ENCODE measurements at regions not wholly inside any gene's neighbourhood (a gene's known extent, or its start where the extent isn't known, plus 50 kb on each side); places are given as distances from the start of the nearest gene placed in this dataset.

DNA sequence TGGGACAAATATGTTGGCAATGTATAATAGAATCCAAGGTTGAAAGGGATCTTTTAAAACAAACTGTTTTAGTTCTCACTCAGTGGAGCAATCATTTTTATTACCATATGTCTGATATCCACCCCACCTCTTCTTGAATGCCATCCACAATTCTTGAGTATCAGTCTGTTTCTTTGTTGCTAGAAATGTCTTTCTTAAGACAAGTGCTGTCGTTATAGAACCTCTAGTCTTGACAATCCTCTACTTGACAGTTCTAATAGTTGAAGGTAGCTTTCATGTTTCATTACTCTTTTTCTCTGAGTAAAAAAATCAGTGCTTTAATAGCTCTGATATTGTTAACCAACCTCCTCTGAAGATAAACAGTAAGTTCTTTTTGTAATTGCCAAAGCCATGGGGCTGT is 737.9 kb downstream of the MECOM start:
- no peak overlapping the region for H3K4me2 ChIP-seq (ENCODE audit: insufficient read depth, low read length)
- H3K9me3 ChIP-seq (ENCODE audit: insufficient read depth, low read length, severe bottlenecking): no peaks in the 10 kb centered on the region
- H3K4me3 ChIP-seq (ENCODE audit: low read depth in 1 of 2, low read length in 2 of 2): no peak overlapping the region
- H4K20me1 ChIP-seq (ENCODE audit: insufficient read depth, low read length): no peaks in the 10 kb centered on the region
- H3K27me3 ChIP-seq (ENCODE audit: insufficient read depth, low read length, poor library complexity): no peaks in the 10 kb centered on the region
- DNase-seq: no peak
- H3K36me3 ChIP-seq (ENCODE audit: insufficient read depth, low read length): no peaks in the 10 kb centered on the region
- TF ChIP-seq EZH2 (IDR thresholded peaks at IDR 0.05; ENCODE audit: borderline replicate concordance, low read depth, low read length, severe bottlenecking): no peak
- TF ChIP-seq, protein P1, sequence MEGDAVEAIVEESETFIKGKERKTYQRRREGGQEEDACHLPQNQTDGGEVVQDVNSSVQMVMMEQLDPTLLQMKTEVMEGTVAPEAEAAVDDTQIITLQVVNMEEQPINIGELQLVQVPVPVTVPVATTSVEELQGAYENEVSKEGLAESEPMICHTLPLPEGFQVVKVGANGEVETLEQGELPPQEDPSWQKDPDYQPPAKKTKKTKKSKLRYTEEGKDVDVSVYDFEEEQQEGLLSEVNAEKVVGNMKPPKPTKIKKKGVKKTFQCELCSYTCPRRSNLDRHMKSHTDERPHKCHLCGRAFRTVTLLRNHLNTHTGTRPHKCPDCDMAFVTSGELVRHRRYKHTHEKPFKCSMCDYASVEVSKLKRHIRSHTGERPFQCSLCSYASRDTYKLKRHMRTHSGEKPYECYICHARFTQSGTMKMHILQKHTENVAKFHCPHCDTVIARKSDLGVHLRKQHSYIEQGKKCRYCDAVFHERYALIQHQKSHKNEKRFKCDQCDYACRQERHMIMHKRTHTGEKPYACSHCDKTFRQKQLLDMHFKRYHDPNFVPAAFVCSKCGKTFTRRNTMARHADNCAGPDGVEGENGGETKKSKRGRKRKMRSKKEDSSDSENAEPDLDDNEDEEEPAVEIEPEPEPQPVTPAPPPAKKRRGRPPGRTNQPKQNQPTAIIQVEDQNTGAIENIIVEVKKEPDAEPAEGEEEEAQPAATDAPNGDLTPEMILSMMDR (IDR thresholded peaks at IDR 0.05; ENCODE audit: borderline replicate concordance, extremely low read depth, low read length, poor library complexity, severe bottlenecking): no peak
- no peak overlapping the region for H3K9ac ChIP-seq (ENCODE audit: low read depth, low read length)
- no peak overlapping the region for H3K27ac ChIP-seq (ENCODE audit: low read length)
- no peaks in the 10 kb centered on the region for H3K79me2 ChIP-seq (ENCODE audit: insufficient read depth, low read length)
- no peak overlapping the region for H2AFZ ChIP-seq (ENCODE audit: low read depth, low read length)
- H3K4me1 ChIP-seq (ENCODE audit: insufficient read depth, low read length): no peaks in the 10 kb centered on the region
- ATAC-seq (ENCODE audit: insufficient read depth, low read depth): no peak

DNA sequence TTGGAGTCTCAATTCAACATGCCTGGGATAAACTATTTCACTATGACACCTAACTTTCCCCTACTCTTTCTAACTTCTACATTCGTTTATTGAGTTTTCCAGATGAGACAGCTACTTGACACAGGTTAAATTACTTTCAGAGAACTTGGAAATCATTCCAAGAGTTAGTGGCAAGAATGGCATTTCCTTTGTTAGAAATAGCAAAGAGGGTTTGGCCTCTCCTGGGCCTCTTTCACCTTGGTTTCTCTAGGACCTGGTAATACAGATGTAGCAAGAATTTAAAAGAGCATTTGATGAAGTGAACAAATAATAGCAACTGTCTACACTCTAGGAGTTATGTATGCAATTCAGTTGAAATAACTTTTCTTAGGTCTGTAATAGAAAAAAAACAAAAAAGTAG is 748.9 kb downstream of the MECOM start:
- no peaks in the 10 kb centered on the region for H3K9me3 ChIP-seq (ENCODE audit: insufficient read depth, low read length, severe bottlenecking)
- DNase-seq (no peak), ATAC-seq (ENCODE audit: insufficient read depth, low read depth) (no peak)
- H3K79me2 ChIP-seq (ENCODE audit: insufficient read depth, low read length): no peaks in the 10 kb centered on the region
- H3K4me2 ChIP-seq (ENCODE audit: insufficient read depth, low read length): no peak overlapping the region
- H3K4me3 ChIP-seq (ENCODE audit: low read depth in 1 of 2, low read length in 2 of 2): no peak overlapping the region
- no peaks in the 10 kb centered on the region for H3K4me1 ChIP-seq (ENCODE audit: insufficient read depth, low read length)
- H2AFZ ChIP-seq (ENCODE audit: low read depth, low read length): no peak overlapping the region
- H4K20me1 ChIP-seq (ENCODE audit: insufficient read depth, low read length): no peaks in the 10 kb centered on the region
- H3K27ac ChIP-seq (ENCODE audit: low read length): no peak overlapping the region
- H3K9ac ChIP-seq (ENCODE audit: low read depth, low read length): no peak overlapping the region
- H3K27me3 ChIP-seq (ENCODE audit: insufficient read depth, low read length, poor library complexity): no peaks in the 10 kb centered on the region
- TF ChIP-seq, protein P1 (IDR thresholded peaks at IDR 0.05; ENCODE audit: borderline replicate concordance, extremely low read depth, low read length, poor library complexity, severe bottlenecking): no peak
- TF ChIP-seq EZH2 (IDR thresholded peaks at IDR 0.05; ENCODE audit: borderline replicate concordance, low read depth, low read length, severe bottlenecking): no peak
- no peaks in the 10 kb centered on the region for H3K36me3 ChIP-seq (ENCODE audit: insufficient read depth, low read length)

DNA sequence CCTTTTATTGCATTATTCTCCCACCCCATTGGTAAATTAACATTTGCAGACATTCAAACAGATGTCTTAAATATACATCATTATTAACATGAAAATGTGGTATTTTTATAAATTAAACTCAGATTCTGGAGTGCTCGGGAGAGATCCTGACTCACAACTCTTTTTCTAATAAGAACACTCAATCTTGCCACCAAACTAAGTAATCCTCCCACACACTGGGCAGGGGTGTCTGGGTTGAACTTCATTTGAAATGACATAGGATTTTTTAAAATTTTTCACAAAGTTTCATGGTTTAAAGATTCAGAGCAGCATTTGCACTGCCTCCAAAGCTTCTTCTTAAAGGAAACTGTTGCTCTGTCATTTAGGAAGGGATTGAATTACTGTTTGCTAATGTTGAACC is 754.3 kb downstream of the MECOM start:
- no peaks in the 10 kb centered on the region for H3K9me3 ChIP-seq (ENCODE audit: insufficient read depth, low read length, severe bottlenecking)
- no peaks in the 10 kb centered on the region for H3K27me3 ChIP-seq (ENCODE audit: insufficient read depth, low read length, poor library complexity)
- no peak for DNase-seq
- no peaks in the 10 kb centered on the region for H4K20me1 ChIP-seq (ENCODE audit: insufficient read depth, low read length)
- H2AFZ ChIP-seq (ENCODE audit: low read depth, low read length): no peak overlapping the region
- no peaks in the 10 kb centered on the region for H3K4me1 ChIP-seq (ENCODE audit: insufficient read depth, low read length)
- H3K36me3 ChIP-seq (ENCODE audit: insufficient read depth, low read length): no peaks in the 10 kb centered on the region
- H3K4me3 ChIP-seq (ENCODE audit: low read depth in 1 of 2, low read length in 2 of 2): no peak overlapping the region
- no peak overlapping the region for H3K4me2 ChIP-seq (ENCODE audit: insufficient read depth, low read length)
- no peaks in the 10 kb centered on the region for H3K79me2 ChIP-seq (ENCODE audit: insufficient read depth, low read length)
- H3K27ac ChIP-seq (ENCODE audit: low read length): no peak overlapping the region
- H3K9ac ChIP-seq (ENCODE audit: low read depth, low read length): no peak overlapping the region
- TF ChIP-seq, protein P1 (IDR thresholded peaks at IDR 0.05; ENCODE audit: borderline replicate concordance, extremely low read depth, low read length, poor library complexity, severe bottlenecking): no peak
- no peak for TF ChIP-seq EZH2 (IDR thresholded peaks at IDR 0.05; ENCODE audit: borderline replicate concordance, low read depth, low read length, severe bottlenecking)
- ATAC-seq (ENCODE audit: insufficient read depth, low read depth): no peak

DNA sequence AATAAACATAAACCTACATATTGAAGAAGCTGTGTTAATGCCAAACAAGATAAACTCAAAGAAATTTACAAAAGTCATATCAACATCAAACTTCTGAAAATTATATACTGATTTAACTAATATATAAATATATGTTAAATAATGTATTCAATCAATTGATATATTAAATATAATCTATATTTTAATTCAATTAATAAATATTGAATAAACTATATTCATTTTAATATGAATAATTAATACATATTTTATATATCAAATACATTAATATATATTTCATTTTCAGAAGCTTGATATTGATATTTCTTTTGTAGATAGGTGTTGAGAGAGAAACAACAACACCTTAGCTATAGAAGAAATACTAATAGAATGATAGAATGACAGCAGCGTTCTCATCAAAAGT is 768.1 kb downstream of the MECOM start:
- no peaks in the 10 kb centered on the region for H3K79me2 ChIP-seq (ENCODE audit: insufficient read depth, low read length)
- TF ChIP-seq EZH2 (IDR thresholded peaks at IDR 0.05; ENCODE audit: borderline replicate concordance, low read depth, low read length, severe bottlenecking): no peak
- TF ChIP-seq, protein P1 (IDR thresholded peaks at IDR 0.05; ENCODE audit: borderline replicate concordance, extremely low read depth, low read length, poor library complexity, severe bottlenecking): no peak
- H3K36me3 ChIP-seq (ENCODE audit: insufficient read depth, low read length): no peaks in the 10 kb centered on the region
- H4K20me1 ChIP-seq (ENCODE audit: insufficient read depth, low read length): no peaks in the 10 kb centered on the region
- no peaks in the 10 kb centered on the region for H3K4me1 ChIP-seq (ENCODE audit: insufficient read depth, low read length)
- H3K9me3 ChIP-seq (ENCODE audit: insufficient read depth, low read length, severe bottlenecking): no peaks in the 10 kb centered on the region
- H3K4me3 ChIP-seq (ENCODE audit: low read depth in 1 of 2, low read length in 2 of 2): no peak overlapping the region
- no peaks in the 10 kb centered on the region for H3K27me3 ChIP-seq (ENCODE audit: insufficient read depth, low read length, poor library complexity)
- DNase-seq (no peak), ATAC-seq (ENCODE audit: insufficient read depth, low read depth) (no peak)
- H3K9ac ChIP-seq (ENCODE audit: low read depth, low read length): no peak overlapping the region
- no peak overlapping the region for H3K4me2 ChIP-seq (ENCODE audit: insufficient read depth, low read length)
- no peak overlapping the region for H3K27ac ChIP-seq (ENCODE audit: low read length)
- no peak overlapping the region for H2AFZ ChIP-seq (ENCODE audit: low read depth, low read length)
